ENCODE measurements at regions not wholly inside any gene's neighbourhood (a gene's known extent, or its start where the extent isn't known, plus 50 kb on each side); places are given as distances from the start of the nearest gene placed in this dataset.

- no peak overlapping the region for H3K4me3 ChIP-seq (ENCODE audit: low read depth, low read length)
- no peak for TF ChIP-seq CTCF (IDR thresholded peaks at IDR 0.05; ENCODE audit: low read depth, low read length)
Observed at GRCh38 chr11:127268932-127269331, 268.4 kb upstream of the KIRREL3 start.

GRCh38 chr11:127268521-127268920 is 268.0 kb upstream of the KIRREL3 start:
- H3K4me3 ChIP-seq (ENCODE audit: low read depth, low read length), result no peak overlapping the region
- no peak for TF ChIP-seq CTCF (IDR thresholded peaks at IDR 0.05; ENCODE audit: low read depth, low read length)

GRCh38 chr11:127259102-127259501 is 258.5 kb upstream of the KIRREL3 start:
- no peak for TF ChIP-seq CTCF (IDR thresholded peaks at IDR 0.05; ENCODE audit: low read depth, low read length)
- no peak overlapping the region for H3K4me3 ChIP-seq (ENCODE audit: low read depth, low read length)

GRCh38 chr11:127255209-127255608 is 254.6 kb upstream of the KIRREL3 start:
- H3K4me3 ChIP-seq (ENCODE audit: low read depth, low read length), result no peak overlapping the region
- TF ChIP-seq CTCF (IDR thresholded peaks at IDR 0.05; ENCODE audit: low read depth, low read length), result no peak

- no peak for TF ChIP-seq CTCF (IDR thresholded peaks at IDR 0.05; ENCODE audit: low read depth, low read length)
- H3K4me3 ChIP-seq (ENCODE audit: low read depth, low read length), result no peak overlapping the region
Observed at GRCh38 chr11:127252321-127252720, 251.8 kb upstream of the KIRREL3 start.

GRCh38 chr11:127249576-127249975 is 249.0 kb upstream of the KIRREL3 start:
- TF ChIP-seq CTCF (IDR thresholded peaks at IDR 0.05; ENCODE audit: low read depth, low read length), result no peak

GRCh38 chr11:127248476-127248875 is 247.9 kb upstream of the KIRREL3 start:
- no peak overlapping the region for H3K4me3 ChIP-seq (ENCODE audit: low read depth, low read length)
- TF ChIP-seq CTCF (IDR thresholded peaks at IDR 0.05; ENCODE audit: low read depth, low read length), result no peak

More at GRCh38 chr11:127249576-127249975, 249.0 kb upstream of the KIRREL3 start:
- no peak overlapping the region for H3K4me3 ChIP-seq (ENCODE audit: low read depth, low read length)

Measured in WI38 (cell line).